ENCODE measurements at regions not wholly inside any gene's neighbourhood (a gene's known extent, or its start where the extent isn't known, plus 50 kb on each side); places are given as distances from the start of the nearest gene placed in this dataset.

DNA sequence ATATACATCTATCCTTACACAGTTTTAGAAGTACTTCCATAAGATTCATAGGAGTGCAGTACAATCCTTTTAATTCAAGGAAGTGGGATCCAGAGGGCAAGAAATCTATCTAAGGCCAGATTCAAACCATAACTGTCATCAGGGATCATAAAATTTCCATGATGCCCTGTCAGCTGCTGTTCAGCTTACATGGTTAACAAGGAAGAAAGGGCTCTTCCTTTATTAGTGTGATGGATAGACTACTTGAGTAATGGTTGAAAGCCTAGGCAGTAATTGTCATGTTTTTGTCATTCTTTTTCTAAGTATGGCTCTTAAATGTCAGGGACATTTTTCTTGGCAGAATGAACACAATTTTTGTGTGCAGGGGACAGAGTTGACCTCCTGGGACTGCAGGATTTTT lies 159.8 kb upstream of the CXCL13 start:
- no peak for TF ChIP-seq CTCF (IDR thresholded peaks at IDR 0.05; ENCODE audit: low read depth, low read length)
- no peak for TF ChIP-seq EZH2phosphoT487 (IDR thresholded peaks at IDR 0.05; ENCODE audit: low read depth)
- no peaks in the 10 kb centered on the region for H4K20me1 ChIP-seq (ENCODE audit: insufficient read depth, low read length)
- H3K4me1 ChIP-seq (ENCODE audit: low read length), result no peaks in the 10 kb centered on the region
- no peaks in the 10 kb centered on the region for H3K27me3 ChIP-seq (ENCODE audit: low read depth, low read length)
- no peak overlapping the region for H3K4me3 ChIP-seq (ENCODE audit: low read length)
- H3K9me3 ChIP-seq (ENCODE audit: insufficient read depth, low read length), result no peaks in the 10 kb centered on the region
- H3K9ac ChIP-seq (ENCODE audit: low read length), result no peak overlapping the region
- H3K27ac ChIP-seq (ENCODE audit: low read length), result no peak overlapping the region
- H3K36me3 ChIP-seq (replicated peaks; ENCODE audit: low read depth, low read length), result no peaks in the 10 kb centered on the region
- H2AFZ ChIP-seq (ENCODE audit: low read depth, low read length), result no peak overlapping the region
- no peak overlapping the region for H3K4me2 ChIP-seq (ENCODE audit: low read length)
- no peaks in the 10 kb centered on the region for H3K79me2 ChIP-seq (ENCODE audit: low read length)

GRCh38 chr4:77446601-77447000 lies 159.0 kb upstream of the CXCL13 start:
- no peaks in the 10 kb centered on the region for H3K36me3 ChIP-seq (replicated peaks; ENCODE audit: low read depth, low read length)
- TF ChIP-seq EZH2phosphoT487 (IDR thresholded peaks at IDR 0.05; ENCODE audit: low read depth) (no peak), CTCF (IDR thresholded peaks at IDR 0.05; ENCODE audit: low read depth, low read length) (no peak)
- no peak overlapping the region for H3K4me3 ChIP-seq (ENCODE audit: low read length)
- no peaks in the 10 kb centered on the region for H3K27me3 ChIP-seq (ENCODE audit: low read depth, low read length)
- no peaks in the 10 kb centered on the region for H3K9me3 ChIP-seq (ENCODE audit: insufficient read depth, low read length)
- no peaks in the 10 kb centered on the region for H3K4me1 ChIP-seq (ENCODE audit: low read length)
- no peak overlapping the region for H3K4me2 ChIP-seq (ENCODE audit: low read length)
- H4K20me1 ChIP-seq (ENCODE audit: insufficient read depth, low read length), result no peaks in the 10 kb centered on the region
- no peak overlapping the region for H2AFZ ChIP-seq (ENCODE audit: low read depth, low read length)
- no peak overlapping the region for H3K27ac ChIP-seq (ENCODE audit: low read length)
- no peak overlapping the region for H3K9ac ChIP-seq (ENCODE audit: low read length)
- H3K79me2 ChIP-seq (ENCODE audit: low read length), result no peaks in the 10 kb centered on the region

- no peaks in the 10 kb centered on the region for H3K27me3 ChIP-seq (ENCODE audit: low read depth, low read length)
- no peak overlapping the region for H3K27ac ChIP-seq (ENCODE audit: low read length)
- H3K4me2 ChIP-seq (ENCODE audit: low read length), result no peak overlapping the region
- no peaks in the 10 kb centered on the region for H3K36me3 ChIP-seq (replicated peaks; ENCODE audit: low read depth, low read length)
- no peaks in the 10 kb centered on the region for H3K79me2 ChIP-seq (ENCODE audit: low read length)
- H3K4me1 ChIP-seq (ENCODE audit: low read length), result no peaks in the 10 kb centered on the region
- H3K4me3 ChIP-seq (ENCODE audit: low read length), result no peak overlapping the region
- H3K9ac ChIP-seq (ENCODE audit: low read length), result no peak overlapping the region
- no peak for TF ChIP-seq CTCF (IDR thresholded peaks at IDR 0.05; ENCODE audit: low read depth, low read length)
- no peak for TF ChIP-seq EZH2phosphoT487 (IDR thresholded peaks at IDR 0.05; ENCODE audit: low read depth)
- no peaks in the 10 kb centered on the region for H4K20me1 ChIP-seq (ENCODE audit: insufficient read depth, low read length)
- no peak overlapping the region for H2AFZ ChIP-seq (ENCODE audit: low read depth, low read length)
- H3K9me3 ChIP-seq (ENCODE audit: insufficient read depth, low read length), result no peaks in the 10 kb centered on the region
These were observed 156.4 kb upstream of the CXCL13 start for GRCh38 chr4:77449171-77449570.

- Histone ChIP-seq H3K4me2 (ENCODE audit: low read length) (no peak overlapping the region), H3K9ac (ENCODE audit: low read length) (no peak overlapping the region), H2AFZ (ENCODE audit: low read depth, low read length) (no peak overlapping the region), H3K27me3 (ENCODE audit: low read depth, low read length) (no peaks in the 10 kb centered on the region), H3K4me1 (ENCODE audit: low read length) (no peaks in the 10 kb centered on the region), H3K4me3 (ENCODE audit: low read length) (no peak overlapping the region), H3K36me3 (replicated peaks; ENCODE audit: low read depth, low read length) (no peaks in the 10 kb centered on the region), H4K20me1 (ENCODE audit: insufficient read depth, low read length) (no peaks in the 10 kb centered on the region), H3K27ac (ENCODE audit: low read length) (no peak overlapping the region), H3K9me3 (ENCODE audit: insufficient read depth, low read length) (no peaks in the 10 kb centered on the region), H3K79me2 (ENCODE audit: low read length) (no peaks in the 10 kb centered on the region)
- TF ChIP-seq CTCF (IDR thresholded peaks at IDR 0.05; ENCODE audit: low read depth, low read length) (no peak), EZH2phosphoT487 (IDR thresholded peaks at IDR 0.05; ENCODE audit: low read depth) (no peak)
These were observed 155.6 kb upstream of the CXCL13 start for GRCh38 chr4:77450006-77450405.
